HCT116 (cell line): ENCODE measurements at regions not wholly inside any gene's neighbourhood (a gene's known extent, or its start where the extent isn't known, plus 50 kb on each side); places are given as distances from the start of the nearest gene placed in this dataset.

Experiments
- ATAC-seq: fragments of 200-7000 bp; cut with Tn5 transposase; 2 replicates; pipeline ENCODE4 v1.9.1; 2020; ENCODE audit warnings: mild to moderate bottlenecking, moderate library complexity
- BruUV-seq: library from RNA; stranded (reverse); fragments of 400-500 nt; replicated peaks from 2 replicates; lab custom pipeline; 2021; lab: Mats Ljungman, UMichigan
- CTCF ChIA-PET: fragments of 300-600 bp; sonication (Branson Sonifier 250); formaldehyde crosslinking; loops from one replicate; lab custom pipeline; 2021; ENCODE audit warnings: antibody characterized with exemption; lab: Charles Lee
- POLR2A ChIA-PET: fragments of 300-600, 350-600 bp; sonication (Branson Sonifier 250); formaldehyde crosslinking; loops from one replicate; lab custom pipeline; 2021; ENCODE audit warnings: antibody characterized with exemption; lab: Charles Lee
- RAD21 ChIA-PET, 2 experiments: fragments of 300-600 bp; sonication (Branson Sonifier 250); formaldehyde crosslinking; loops; one replicate each; lab custom pipeline; 2023; ENCODE audit warnings: low total read pairs in 2 of 2; ENCODE audit not compliant: uncharacterized antibody in 2 of 2, unreplicated experiment in 2 of 2, low non-redundant PET in 1 of 2; lab: Charles Lee
- DNase-seq: peaks from one replicate; pipeline ENCODE4 v3.0.0-alpha.2; 2010; ENCODE audit warnings: low read depth, low spot score
- H2AFZ ChIP-seq: fragments of 200-600 bp; shearing (Covaris generic), sonication (generic); 2 replicates; pipeline ENCODE4 v1.6.1; 2017; ENCODE audit warnings: low read depth, mixed run types, mixed read lengths, antibody characterized with exemption, low read length; ENCODE audit not compliant: poor library complexity, severe bottlenecking
- H3K27ac ChIP-seq: 2 replicates; pipeline ENCODE4 v1.5.1; 2012; ENCODE audit warnings: low read depth, low read length
- H3K27me3 ChIP-seq: fragments of 200-600 bp; sonication (generic); 2 replicates; pipeline ENCODE4 v1.6.1; 2016; ENCODE audit warnings: mixed run types, low read length, mixed read lengths; ENCODE audit not compliant: insufficient read depth
- H3K36me3 ChIP-seq, 2 experiments: fragments of 200-500 bp in 1 of 2; fragments of 200-600 bp in 1 of 2; sonication (Bioruptor generic) in 1 of 2; sonication (generic) in 1 of 2; 2 replicates each; pipeline versions ENCODE4 v1.5.1 to v1.6.1; 2014 to 2016; ENCODE audit warnings: low read length in 2 of 2, inconsistent platforms in 1 of 2, mixed read lengths in 1 of 2, mixed run types in 1 of 2; ENCODE audit not compliant: insufficient read depth in 2 of 2, control insufficient read depth in 1 of 2
- H3K4me1 ChIP-seq, 2 experiments: fragments of 200-600 bp in 1 of 2; sonication (generic) in 1 of 2; 2 replicates each; pipeline versions ENCODE4 v1.5.1 to v1.6.1; 2012 to 2017; ENCODE audit warnings: low read length in 2 of 2, inconsistent platforms in 1 of 2, mild to moderate bottlenecking in 1 of 2, mixed read lengths in 1 of 2, mixed run types in 1 of 2, moderate library complexity in 1 of 2; ENCODE audit not compliant: insufficient read depth in 2 of 2, control insufficient read depth in 1 of 2
- H3K4me2 ChIP-seq: fragments of 200-600 bp; sonication (generic); 2 replicates; pipeline ENCODE4 v1.6.1; 2017; ENCODE audit warnings: mixed run types, low read length, mixed read lengths
- H3K4me3 ChIP-seq, 2 experiments: fragments of 200-600 bp in 1 of 2; sonication (generic) in 1 of 2; replicated peaks in 1 of 2; 2 replicates each; pipeline ENCODE4 v1.5.1; 2011 to 2016; ENCODE audit warnings: low read length in 2 of 2, control low read depth in 1 of 2, low read depth in 1 of 2, mild to moderate bottlenecking in 1 of 2, mixed read lengths in 1 of 2, mixed run types in 1 of 2
- H3K79me2 ChIP-seq: fragments of 200-600 bp; sonication (generic); 2 replicates; pipeline ENCODE4 v1.6.1; 2017; ENCODE audit warnings: mild to moderate bottlenecking, mixed run types, low read length, moderate library complexity, mixed read lengths; ENCODE audit not compliant: insufficient read depth
- H3K9ac ChIP-seq: fragments of 200-600 bp; sonication (generic); 2 replicates; pipeline ENCODE4 v1.6.1; 2016; ENCODE audit warnings: low read length, mixed read lengths
- H3K9me2 ChIP-seq: fragments of 200-600 bp; sonication (generic), shearing (Covaris generic); 2 replicates; pipeline ENCODE4 v1.6.1; 2017; ENCODE audit warnings: mixed run types, mild to moderate bottlenecking, moderate library complexity; ENCODE audit not compliant: insufficient read depth
- H3K9me3 ChIP-seq, 2 experiments: fragments of 200-500 bp in 1 of 2; fragments of 200-600 bp in 1 of 2; sonication (Bioruptor generic) in 1 of 2; sonication (generic) in 1 of 2; 2 replicates each; pipeline ENCODE4 v1.6.1; 2014 to 2017; ENCODE audit warnings: low read length in 2 of 2, mixed read lengths in 2 of 2, inconsistent platforms in 1 of 2, low read depth in 1 of 2, mild to moderate bottlenecking in 1 of 2, mixed run types in 1 of 2, moderate library complexity in 1 of 2; ENCODE audit not compliant: control insufficient read depth in 1 of 2, insufficient read depth in 1 of 2
- H4K20me1 ChIP-seq: fragments of 200-600 bp; sonication (generic), shearing (Covaris generic); 2 replicates; pipeline ENCODE4 v1.6.1; 2017; ENCODE audit warnings: mixed run types, mild to moderate bottlenecking, moderate library complexity; ENCODE audit not compliant: insufficient read depth
- ATF3 ChIP-seq: IDR thresholded peaks from 2 replicates; pipeline ENCODE4 v1.6.1; 2012
- CBX3 ChIP-seq: IDR thresholded peaks from 2 replicates; pipeline ENCODE4 v1.6.1; 2012; ENCODE audit warnings: low read depth
- CEBPB ChIP-seq: IDR thresholded peaks from 2 replicates; pipeline ENCODE4 v1.6.1; 2012; ENCODE audit warnings: low read depth
- CTCF ChIP-seq, 3 experiments: fragments of 200-600 bp in 1 of 3; sonication (generic) in 1 of 3; IDR thresholded peaks in 2 of 3; conservative IDR thresholded peaks in 1 of 3; 2 replicates each; pipeline ENCODE4 v1.5.1; 2012 to 2017; ENCODE audit warnings: low read depth in 2 of 3, low read length in 2 of 3, antibody characterized with exemption in 1 of 3, borderline replicate concordance in 1 of 3, control low read depth in 1 of 3, mild to moderate bottlenecking in 1 of 3, mixed read lengths in 1 of 3, mixed run types in 1 of 3, moderate library complexity in 1 of 3; ENCODE audit not compliant: insufficient read depth in 1 of 3
- EGR1 ChIP-seq: IDR thresholded peaks from 2 replicates; pipeline ENCODE4 v1.6.1; 2012; ENCODE audit warnings: low read depth
- ELF1 ChIP-seq: IDR thresholded peaks from 2 replicates; pipeline ENCODE4 v1.6.1; 2012; ENCODE audit warnings: low read depth, borderline replicate concordance
- EZH2 ChIP-seq: fragments of 200-600 bp; sonication (generic); IDR thresholded peaks from 2 replicates; pipeline ENCODE4 v1.6.1; 2017; ENCODE audit warnings: antibody characterized with exemption, mixed run types
- EZH2phosphoT487 ChIP-seq: fragments of 200-600 bp; IDR thresholded peaks from 2 replicates; pipeline ENCODE4 v1.6.1; 2018; ENCODE audit warnings: antibody characterized with exemption, borderline replicate concordance
- FOSL1 ChIP-seq: IDR thresholded peaks from 2 replicates; pipeline ENCODE4 v1.6.1; 2012; ENCODE audit warnings: low read depth
- RAD21 ChIP-seq: IDR thresholded peaks from 2 replicates; pipeline ENCODE4 v1.6.1; 2012; ENCODE audit warnings: low read depth, mild to moderate bottlenecking
- REST ChIP-seq: IDR thresholded peaks from 2 replicates; pipeline ENCODE4 v1.6.1; 2012; ENCODE audit warnings: low read depth
- SRF ChIP-seq: IDR thresholded peaks from 2 replicates; pipeline ENCODE4 v1.6.1; 2012; ENCODE audit warnings: low read depth
- ZNF274 ChIP-seq: fragments of 200-500 bp; sonication (Bioruptor generic); IDR thresholded peaks from 2 replicates; pipeline ENCODE4 v1.6.1; 2014; ENCODE audit warnings: mild to moderate bottlenecking, low read depth, low read length, inconsistent platforms
- intact Hi-C: fragments of 100-400 bp; cut with micrococcal nuclease; formaldehyde crosslinking; loops from 2 replicates; pipeline ENCODE4 v1.10.0; 2022

- no peak overlapping the region for H3K9ac ChIP-seq
- H4K20me1 ChIP-seq, result no peaks in the 10 kb centered on the region
- H2AFZ ChIP-seq, result peak overlapping the region; percentile 73
- DNase-seq, result no peak
- TF ChIP-seq EZH2 (no peak), EZH2phosphoT487 (no peak), SRF (no peak)
- no peak overlapping the region for H3K27ac ChIP-seq
- POLR2A ChIA-PET, result interaction anchor here (1.1 kb wide), 1 partner anchor 148 kb away, joined by 7 read pairs; the partner anchor contains the start of gene SOX4
- peaks cover 23 to 47% of the 10 kb centered on the region in 2 experiments; a peak in 3 of 4 replicates for H3K4me1 ChIP-seq
- H3K27me3 ChIP-seq, result no peaks in the 10 kb centered on the region
- no peaks in the 10 kb centered on the region for H3K36me3 ChIP-seq
- no peaks in the 10 kb centered on the region for H3K9me2 ChIP-seq
- no peak overlapping the region; a peak in 1 of 4 replicates for H3K4me3 ChIP-seq
- RAD21 ChIA-PET, result no interaction called here
- intact Hi-C loops, result no loop called here
- CTCF ChIA-PET, result interaction anchor here (0.9 kb wide), 1 partner anchor 148 kb away, joined by 3 read pairs; the partner anchor contains the start of gene SOX4
- ATAC-seq, result no peak
- peak overlapping the region; percentile 55 for H3K4me2 ChIP-seq
- BruUV-seq, result no TSS peak
- no peaks in the 10 kb centered on the region for H3K9me3 ChIP-seq
- no peaks in the 10 kb centered on the region for H3K79me2 ChIP-seq
Observed at GRCh38 chr6:21741221-21742109, 147.9 kb downstream of the SOX4 start.

DNA sequence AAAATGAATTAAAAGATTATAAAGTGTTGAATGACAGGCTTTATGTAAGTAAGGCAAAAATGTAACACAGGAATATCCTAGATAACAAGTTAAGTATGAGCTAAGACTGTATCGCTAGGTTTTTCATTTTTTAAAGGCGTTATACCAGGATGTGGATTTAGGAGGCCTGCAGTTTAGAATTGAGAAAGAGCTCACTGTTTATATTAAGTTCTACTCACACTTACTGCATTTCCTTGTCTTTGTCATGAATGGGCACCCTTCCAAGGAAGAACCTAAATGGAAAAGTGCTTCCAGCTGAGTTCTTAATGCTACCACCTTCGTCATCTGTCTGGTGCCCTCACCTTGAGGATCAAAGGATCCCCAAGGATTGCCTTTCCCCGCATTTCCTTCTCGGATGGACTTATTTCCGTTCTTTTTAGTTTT lies 148.7 kb downstream of the SOX4 start:
- ChIA-PET CTCF (no interaction called here), RAD21 (no interaction called here), POLR2A (interaction anchor here (1.1 kb wide), 1 partner anchor 149 kb away, joined by 7 read pairs; the partner anchor contains the start of gene SOX4)
- peak overlapping the region; percentile 73 for H2AFZ ChIP-seq
- DNase-seq, result peak; percentile 75
- peaks cover 23 to 47% of the 10 kb centered on the region in 2 experiments; a peak in 3 of 4 replicates for H3K4me1 ChIP-seq
- H3K9me2 ChIP-seq, result no peaks in the 10 kb centered on the region
- no peak overlapping the region for H3K27ac ChIP-seq
- H3K4me2 ChIP-seq, result peak overlapping the region; percentile 55
- no TSS peak for BruUV-seq
- H4K20me1 ChIP-seq, result no peaks in the 10 kb centered on the region
- no peaks in the 10 kb centered on the region for H3K9me3 ChIP-seq
- no peak overlapping the region for H3K9ac ChIP-seq
- no peaks in the 10 kb centered on the region for H3K27me3 ChIP-seq
- no peaks in the 10 kb centered on the region for H3K36me3 ChIP-seq
- peak overlapping the region in 1 of 2 experiments; percentile 27; a peak in 2 of 4 replicates for H3K4me3 ChIP-seq
- peak; percentile 63 for ATAC-seq
- H3K79me2 ChIP-seq, result no peaks in the 10 kb centered on the region
- intact Hi-C loops, result no loop called here
- TF ChIP-seq ATF3 (no peak), ZNF274 (no peak), EGR1 (no peak), ELF1 (no peak), CEBPB (peak; percentile 73), EZH2phosphoT487 (no peak), CTCF (IDR thresholded peaks at IDR 0.05 in 2 of 3, conservative IDR thresholded peaks at IDR 0.05 in 1 of 3; ENCODE audit: borderline replicate concordance in 1 of 3, insufficient read depth in 1 of 3, low read depth in 2 of 3, low read length in 2 of 3) (no peak), RAD21 (0 out of 2 replicates have a peak, but pooled peaks have one; percentile 3), CBX3 (peak; percentile 41; the same call in 1 of the 2 replicates), REST (no peak), FOSL1 (peak; percentile 53; the same call in 1 of the 2 replicates)
